Activated CD4-positive, alpha-beta T cell treated with anti-CD3 and anti-CD28 coated beads, Interleukin-2, Interleukin-4, amounts not matched to agents 100 ng/mL and 50 ng/mL, durations not matched to agents 16 hours and 8 hours (primary cell): ENCODE measurements at regions not wholly inside any gene's neighbourhood (a gene's known extent, or its start where the extent isn't known, plus 50 kb on each side); places are given as distances from the start of the nearest gene placed in this dataset.
"Not testable (repeated sequence)": the region's sequence is repeated elsewhere in the genome, so short reads cannot be mapped to it uniquely, and the experiment has no call there.

ENCODE experiments used
- DNase-seq: peaks from one replicate; pipeline ENCODE4 v3.0.0-alpha.2; 2020; ENCODE audit warnings: low spot score

DNA sequence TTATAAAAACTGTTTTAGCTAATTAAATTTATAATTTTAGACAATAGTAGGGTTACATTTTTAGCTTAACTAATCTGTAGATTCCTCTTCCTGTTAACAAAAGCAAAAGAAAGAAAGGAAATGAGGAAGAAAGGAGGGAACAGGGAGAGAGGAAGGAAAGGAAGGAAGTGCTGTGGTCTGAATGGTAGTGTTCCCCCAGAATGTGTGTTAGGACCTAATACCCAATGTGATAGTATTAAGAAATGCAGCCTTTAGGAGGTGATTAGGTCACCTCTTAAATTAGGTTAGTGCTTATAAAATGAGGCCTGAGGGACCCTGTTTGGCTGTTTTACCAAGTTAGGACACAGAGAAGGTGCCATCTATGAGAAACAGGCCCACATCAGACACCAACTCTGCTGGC is 136.9 kb upstream of the SAMSN1 start:
- no peak for DNase-seq

DNA sequence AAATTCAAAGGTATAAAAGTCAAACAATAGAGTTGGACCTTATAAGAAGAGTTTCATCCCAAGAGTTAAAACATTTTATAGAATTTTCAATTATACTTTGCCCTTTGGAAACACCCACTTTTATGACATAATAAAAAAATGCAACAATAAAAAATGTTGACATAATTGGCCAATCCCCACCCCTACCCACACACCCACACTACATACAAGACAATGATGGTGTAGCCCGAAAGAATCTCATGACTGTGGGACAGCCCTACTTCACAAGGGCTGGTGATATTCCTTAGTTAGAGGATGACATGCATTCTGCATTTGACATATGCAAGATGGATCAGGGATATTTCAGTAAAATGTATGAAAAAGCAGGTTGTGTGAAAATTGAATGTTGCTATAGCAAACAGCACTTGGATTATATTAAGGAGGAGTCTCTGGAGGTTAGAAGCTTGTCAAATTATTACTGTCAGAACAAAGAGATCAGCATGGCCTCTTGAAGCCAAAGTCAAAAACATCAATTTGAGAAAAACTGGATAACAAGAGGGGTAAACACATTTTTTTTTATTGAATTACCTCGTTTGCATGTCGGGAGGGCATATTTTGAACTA is 133.0 kb upstream of the SAMSN1 start:
- DNase-seq: no peak

DNA sequence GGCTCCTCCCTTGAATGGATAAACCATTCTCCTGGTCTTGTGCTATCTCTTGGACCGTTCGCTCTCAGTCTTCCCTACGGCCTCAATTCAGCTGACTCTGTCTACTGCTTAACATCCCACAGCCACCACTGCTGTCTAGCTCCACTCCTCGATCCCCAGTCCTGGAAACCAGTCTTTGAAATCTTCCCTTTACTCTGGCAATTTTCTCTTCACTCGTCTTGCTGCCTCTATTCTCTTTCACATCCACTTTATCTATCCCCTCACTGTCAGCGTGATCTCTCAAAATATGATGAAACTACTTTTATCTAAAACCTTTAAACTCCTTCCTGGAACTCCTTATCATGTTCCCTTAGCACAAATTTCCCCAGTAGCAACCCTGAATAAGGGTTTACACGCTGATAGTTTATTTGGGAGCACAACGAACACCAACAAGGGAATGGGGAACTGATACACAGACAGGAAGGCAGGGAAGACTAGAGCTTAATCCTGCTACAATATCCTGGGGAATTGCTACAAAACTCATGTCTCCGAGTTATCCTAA is 131.6 kb upstream of the SAMSN1 start:
- no peak for DNase-seq

DNA sequence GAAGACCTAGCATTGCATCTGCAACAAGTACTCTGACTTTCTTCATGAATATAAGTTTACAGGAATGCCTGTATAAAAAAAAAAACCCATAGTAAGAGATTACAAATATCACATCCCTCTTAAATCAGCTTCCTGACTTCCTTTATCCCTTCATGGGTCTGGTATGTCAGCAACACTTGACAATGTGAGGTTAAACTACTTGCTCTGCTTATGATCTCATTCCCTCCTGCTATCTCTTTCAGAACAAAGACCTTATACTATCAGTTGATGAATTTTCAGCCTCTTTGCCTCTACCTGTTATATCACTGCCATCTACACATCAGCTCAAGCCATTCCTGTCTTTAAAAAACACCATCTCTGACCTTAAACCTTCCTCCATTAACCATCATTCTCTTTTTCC is 130.9 kb upstream of the SAMSN1 start:
- DNase-seq: no peak

DNA sequence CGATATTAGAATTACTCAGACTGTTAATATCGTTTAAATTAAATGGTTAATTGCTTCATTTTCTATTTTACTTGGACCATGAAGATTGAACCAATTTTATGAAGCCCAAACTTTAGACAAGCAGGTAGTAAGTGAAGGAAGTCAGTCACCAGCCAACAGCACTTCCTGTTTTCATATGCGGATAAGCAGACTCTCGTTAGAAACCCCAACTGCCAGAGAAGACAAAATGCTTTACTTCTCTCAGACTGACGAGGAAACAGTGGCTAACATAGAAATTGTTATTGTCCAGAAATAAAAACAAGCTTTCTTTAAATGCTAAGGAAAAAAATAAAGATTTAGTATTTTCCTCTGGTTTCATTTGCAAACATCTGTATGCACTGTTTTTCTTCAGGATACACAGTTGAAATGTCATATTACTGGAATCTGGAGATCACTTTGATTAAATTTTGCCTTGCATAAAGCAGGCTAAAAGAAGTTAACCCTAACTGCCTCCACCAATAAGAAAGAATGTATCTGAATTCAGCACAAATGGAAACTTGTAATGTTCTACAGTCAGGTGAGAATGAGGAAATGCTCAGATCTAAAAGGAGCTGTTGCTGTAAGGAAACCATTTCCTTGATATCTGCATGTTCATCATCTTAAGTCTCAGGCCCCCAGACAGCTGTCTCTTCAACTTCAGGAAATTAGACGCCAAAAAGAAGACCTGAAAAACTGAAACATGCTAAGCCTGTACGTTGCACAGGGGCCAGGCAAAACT is 129.8 kb upstream of the SAMSN1 start:
- DNase-seq: peak; percentile 51

DNA sequence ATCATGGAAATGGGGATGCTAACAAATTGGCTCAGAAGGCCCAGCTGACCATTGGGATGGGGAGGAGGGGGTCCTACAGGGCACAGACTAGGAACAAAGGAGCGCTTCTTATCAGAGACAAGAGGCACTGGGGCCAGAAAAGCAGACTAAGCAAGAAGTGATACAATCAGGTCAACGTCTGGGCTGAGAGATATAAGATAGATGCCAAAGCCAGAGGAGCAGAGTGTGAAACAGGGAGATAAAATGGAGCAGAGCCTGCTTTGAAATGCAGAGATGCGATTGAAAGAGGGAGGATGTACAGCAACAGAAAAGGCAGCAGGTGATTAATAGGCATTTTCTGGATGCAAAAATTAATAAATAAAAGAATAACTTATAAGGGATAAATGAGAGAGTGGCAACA is 127.5 kb upstream of the SAMSN1 start:
- no peak for DNase-seq

DNA sequence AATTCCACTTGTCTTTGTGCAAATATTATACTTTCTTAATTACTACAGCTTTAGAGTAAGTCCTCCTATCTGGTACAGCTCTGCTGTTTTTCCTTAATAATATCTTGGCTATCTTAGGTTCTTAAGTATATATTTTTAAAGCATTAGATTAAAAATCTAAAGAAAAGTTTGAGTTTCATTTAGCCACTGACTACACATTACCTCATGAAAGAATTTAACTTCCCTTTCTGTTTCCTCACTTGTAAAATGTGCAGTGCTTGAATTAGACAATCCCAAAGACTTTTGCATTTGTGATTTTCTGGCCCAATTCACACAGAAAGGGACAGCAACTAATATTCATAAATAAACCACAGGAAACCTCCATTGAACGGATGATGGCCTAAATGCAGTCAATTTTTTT is 126.4 kb upstream of the SAMSN1 start:
- DNase-seq: no peak

DNA sequence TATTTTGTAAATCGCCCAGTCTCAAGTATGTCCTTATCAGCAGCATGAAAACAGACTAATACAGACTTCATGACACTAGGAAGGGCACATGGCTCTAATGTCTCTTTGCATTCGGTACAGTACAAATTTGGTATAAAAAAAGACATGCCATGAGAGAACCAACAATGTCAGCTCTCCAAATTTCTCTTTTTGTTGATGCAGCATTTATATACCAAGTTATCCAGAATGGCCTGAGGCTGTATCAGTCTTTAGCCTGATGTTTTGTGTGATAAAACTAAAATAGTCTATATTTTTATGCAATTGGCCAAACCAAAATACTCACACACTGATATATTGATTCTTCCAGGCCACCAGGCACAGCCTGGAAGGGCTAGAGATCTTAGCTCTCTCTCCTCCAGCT is 124.3 kb upstream of the SAMSN1 start:
- no peak for DNase-seq

DNA sequence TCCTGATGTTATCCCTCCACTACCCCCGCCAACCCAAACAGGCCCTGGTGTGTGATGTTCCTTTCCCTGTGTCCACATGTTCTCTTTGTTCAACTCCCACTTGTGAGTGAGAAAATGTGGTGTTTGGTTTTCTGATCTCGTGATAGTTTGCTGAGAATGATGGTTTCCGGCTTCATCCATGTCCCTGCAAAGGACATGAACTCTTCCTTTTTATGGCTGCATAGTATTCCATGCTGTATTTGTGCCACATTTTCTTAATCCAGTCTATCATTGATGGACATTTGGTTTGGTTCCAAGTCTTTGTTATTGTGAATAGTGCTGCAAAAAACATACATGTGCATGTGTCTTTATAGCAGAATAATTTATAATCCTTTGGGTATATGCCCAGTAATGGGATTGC is 123.0 kb upstream of the SAMSN1 start:
- not testable (repeated sequence) for DNase-seq

DNA sequence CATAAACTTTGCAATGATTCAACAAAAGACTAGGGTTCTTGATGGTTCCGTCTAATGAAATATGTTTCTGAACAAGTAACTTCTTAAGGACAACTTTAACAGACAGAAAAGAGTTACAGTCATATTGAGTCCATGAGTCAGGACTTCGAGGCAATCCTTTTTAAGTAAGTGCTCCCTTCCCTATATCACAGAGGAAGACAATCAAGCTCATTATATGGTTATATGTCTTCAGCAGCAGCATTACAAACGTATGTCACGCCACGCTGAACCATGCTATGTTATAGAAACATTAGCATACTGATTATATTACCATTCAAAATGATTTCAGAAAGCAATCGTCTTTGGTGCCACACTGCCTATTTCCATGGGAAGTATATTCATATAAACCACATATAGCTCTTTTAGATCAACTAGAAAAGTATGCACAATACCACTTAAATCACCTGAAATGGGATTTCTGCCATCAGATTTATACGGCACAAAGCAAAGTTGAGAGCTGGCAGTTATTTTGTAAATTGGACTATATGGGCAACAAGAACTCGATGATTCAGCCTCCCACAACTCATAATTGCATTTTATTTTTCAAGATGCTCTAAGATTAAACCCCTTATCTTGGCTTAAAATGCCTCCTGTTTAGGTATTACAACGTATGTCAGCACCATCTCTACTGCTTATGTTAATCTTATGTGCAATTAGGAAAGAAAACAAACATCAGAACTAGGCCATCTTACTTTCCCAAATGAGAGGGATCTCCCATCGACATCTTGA is 111.3 kb upstream of the SAMSN1 start:
- no peak for DNase-seq

DNA sequence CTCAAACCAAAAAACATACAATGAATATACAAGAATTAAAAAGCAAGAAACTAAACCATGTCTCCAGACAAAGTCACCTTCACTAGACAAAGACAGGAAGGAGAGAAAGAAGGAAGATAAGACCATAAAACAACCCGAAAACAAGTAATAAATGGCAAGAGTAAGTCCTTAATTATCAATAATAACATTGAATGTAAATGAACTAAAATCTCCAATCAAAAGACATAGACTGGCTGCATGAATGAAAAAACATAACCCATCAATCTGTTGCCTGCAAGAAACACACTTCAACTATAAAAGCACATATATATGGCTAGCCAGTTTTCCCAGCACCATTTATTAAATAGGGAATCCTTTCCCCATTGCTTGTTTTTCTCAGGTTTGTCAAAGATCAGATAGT is 100.8 kb upstream of the SAMSN1 start:
- DNase-seq: no peak

DNA sequence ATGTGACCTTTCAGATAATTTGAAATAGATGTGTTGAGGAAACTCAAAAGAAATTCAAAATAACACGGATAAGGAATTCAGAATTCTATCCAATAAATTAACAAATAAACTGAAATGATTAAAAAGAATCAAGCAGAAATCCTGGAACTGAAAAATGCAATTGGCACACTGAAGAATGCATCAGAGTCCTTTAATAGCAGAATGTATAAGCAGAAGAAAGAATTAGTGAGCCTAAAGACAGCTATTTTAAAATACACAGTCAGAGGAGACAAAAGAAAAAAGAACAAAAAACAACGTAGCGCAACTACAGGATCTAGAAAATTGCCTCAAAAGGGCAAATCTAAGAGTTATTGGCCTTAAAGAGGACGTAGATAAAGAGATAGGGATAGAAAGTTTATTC is 99.6 kb upstream of the SAMSN1 start:
- no peak for DNase-seq

DNA sequence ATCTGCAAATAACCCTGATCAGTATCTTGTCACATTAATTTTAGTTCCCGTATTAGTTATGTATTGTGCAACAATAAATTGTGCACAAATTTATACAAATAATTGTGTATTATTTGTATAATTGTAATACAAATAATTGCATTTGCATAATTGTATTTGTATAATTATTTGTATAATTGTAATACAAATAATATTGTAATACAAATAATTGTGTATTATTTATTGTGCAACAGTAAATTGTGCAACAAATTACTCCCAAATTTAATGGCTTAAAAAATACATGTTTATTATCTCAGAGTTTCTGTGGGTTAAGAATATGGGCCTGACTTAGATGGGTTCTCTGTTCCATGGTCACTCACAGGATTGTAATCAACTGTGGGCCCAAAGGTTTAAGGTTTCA is 86.2 kb upstream of the SAMSN1 start:
- no peak for DNase-seq

DNA sequence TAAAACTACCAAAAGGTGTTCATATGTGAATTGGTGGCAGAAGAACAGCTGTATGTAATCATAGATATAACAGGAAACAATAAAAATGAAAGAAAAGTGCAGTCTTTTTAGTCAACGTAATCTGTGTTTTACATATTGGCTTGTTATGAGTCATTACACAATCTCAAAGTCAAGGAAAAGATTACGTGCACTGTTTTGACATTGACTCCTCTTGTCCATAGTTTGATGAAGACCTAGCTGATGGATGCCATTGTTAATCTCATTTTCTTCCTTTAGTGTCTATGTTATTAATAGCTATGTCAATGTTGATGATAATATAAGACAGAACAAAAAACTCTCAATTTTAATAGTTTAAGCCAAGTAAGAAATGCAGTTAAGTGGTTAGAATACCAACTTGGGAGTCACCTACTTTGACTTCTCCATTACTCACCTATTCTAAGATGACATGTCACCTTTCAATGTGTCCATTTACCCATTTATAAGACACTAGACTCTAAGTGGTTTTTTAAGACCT is 84.5 kb upstream of the SAMSN1 start:
- peak; percentile 74 for DNase-seq

DNA sequence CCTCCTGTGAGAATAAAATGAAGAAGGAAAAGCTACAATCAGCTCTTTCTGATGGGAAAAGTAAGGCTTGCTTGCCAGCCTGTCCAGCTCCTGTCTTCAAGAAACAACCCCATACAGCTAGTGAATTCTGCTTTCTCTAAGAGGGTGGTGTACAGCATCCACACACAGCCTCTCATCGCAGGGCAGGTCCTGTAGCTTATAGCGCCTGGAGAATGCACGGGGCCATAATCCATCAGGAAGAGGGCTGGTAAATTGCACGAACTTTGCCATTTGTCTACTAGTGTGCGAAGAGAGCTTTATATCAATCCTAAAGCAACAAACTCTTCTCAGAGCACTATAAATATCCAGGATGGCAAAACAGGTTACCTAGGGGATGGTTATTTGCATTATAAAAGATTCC is 83.3 kb upstream of the SAMSN1 start:
- DNase-seq: no peak

DNA sequence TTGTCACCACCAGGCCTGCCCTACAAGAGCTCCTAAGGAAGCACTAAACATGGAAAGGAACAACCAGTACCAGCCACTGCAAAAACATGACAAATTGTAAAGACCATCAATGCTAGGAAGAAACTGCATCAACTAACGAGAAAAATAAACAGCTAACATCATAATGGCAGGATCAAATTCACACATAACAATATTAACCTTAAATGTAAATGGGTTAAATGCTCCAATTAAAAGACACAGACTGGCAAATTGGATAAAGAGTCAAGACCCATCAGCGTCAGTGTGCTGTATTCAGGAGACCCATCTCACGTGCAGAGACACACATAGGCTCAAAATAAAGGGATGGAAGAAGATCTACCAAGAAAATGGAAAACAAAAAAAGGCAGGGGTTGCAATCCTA is 77.0 kb upstream of the SAMSN1 start:
- not testable (repeated sequence) for DNase-seq

DNA sequence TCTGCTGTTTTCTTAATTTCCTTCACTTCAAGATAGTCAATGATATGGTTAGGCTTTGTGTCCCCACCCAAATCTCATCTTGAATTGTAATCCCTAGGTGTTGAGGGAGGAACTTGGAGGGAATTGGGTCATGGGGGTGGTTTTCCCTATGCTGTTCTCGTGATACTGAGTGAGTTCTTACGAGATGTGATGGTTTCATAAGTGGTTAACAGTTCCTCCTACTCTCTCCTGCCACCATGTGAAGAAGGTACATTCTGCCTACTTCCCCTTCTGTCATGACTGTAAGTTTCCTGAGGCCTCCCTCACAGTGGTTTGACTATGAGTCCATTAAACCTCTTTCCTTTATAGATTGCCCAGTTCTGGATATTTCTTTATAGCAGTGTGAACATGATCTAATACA is 74.0 kb upstream of the SAMSN1 start:
- DNase-seq: peak; percentile 39

DNA sequence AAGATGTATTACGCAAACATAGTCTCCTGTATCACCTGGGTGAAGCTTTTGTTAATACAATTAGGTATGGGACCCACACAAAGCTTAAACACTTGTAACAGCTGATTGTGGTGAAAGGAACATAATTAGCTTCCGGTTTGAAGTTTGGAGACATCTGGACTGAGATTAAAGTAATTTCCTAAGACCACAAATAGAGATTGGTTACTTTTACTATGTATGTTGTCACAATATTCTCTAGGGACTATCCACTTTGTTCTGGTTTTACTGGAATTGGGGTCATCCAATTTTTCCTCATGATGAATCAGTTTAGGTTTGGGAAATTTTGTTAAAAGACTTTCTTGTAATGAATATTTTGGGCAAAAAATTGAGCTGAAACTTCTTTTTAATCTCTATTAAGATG is 71.8 kb upstream of the SAMSN1 start:
- DNase-seq: no peak

DNA sequence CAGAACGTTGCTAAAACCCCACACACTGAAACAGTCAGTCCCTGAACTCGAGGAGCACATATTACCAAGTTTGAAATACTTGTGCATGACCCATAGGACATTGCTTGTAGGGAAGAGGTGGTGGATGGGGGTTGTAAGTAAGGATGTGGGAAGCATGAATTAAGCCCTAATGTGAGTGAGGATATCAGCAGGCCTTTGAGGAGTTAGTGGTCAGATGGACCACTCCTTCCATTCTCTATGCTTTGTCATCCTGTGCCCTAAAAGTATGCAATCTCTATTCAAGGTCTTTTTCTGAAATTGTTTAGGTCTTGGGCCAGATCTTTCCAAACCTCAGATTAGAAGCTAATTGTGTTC is 70.9 kb upstream of the SAMSN1 start:
- DNase-seq: no peak

DNA sequence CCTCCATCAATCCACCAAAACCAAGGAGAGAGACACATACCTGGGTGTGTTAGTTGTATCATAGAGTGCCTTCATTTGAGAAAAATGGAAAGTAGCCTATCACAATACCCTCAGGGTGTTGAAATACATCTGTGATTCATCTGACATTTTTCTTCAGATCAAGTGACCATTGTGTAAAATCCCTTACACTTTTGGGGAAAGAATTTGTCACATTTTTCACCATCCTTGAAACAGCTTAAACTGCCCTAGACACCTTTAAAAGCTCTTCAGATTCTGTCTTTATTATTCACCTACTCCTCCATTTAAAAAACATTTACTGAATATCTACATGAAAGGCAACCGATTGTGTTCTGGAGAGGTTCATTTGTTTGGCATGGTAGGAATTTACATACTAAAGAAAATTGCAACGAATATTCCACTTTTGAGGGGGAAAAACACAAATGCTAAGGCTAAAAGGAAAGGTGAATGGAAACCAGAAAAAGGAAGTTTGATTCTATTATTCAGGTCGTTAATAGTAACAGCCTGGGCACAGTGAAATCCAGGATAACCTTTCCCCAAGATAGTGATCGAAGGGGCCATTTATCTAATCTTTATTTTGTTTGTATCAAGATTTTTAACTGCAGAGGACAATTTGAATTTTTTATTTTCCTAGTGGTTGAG is 70.4 kb upstream of the SAMSN1 start:
- no peak for DNase-seq

DNA sequence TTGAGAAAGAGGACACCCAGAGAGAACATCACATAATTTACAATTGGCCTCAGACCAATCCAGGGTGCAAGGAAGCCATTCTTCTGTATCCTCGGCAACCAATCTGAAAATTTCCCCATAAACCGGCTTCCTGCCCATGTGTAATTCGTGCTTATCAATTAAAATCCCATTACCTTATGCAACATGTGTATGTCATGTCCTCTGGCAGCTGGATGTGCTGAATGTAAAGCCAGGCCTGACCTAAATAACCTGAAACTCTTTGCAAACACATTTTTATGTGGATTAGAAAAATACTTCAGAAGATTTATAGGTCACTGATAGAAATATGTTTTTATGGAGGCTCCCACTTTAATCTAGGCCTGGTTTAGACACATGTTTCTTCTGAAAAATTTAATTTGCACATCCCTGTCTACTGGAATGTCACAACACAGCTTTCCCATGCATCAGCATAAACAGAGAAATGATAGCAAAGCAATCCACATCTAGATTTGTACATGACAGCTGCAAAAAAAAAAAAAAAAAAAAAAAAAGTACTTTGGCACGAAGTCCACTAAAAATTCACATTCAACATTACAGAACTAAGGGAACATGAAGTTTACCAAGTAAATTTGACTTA is 69.4 kb upstream of the SAMSN1 start:
- no peak for DNase-seq

DNA sequence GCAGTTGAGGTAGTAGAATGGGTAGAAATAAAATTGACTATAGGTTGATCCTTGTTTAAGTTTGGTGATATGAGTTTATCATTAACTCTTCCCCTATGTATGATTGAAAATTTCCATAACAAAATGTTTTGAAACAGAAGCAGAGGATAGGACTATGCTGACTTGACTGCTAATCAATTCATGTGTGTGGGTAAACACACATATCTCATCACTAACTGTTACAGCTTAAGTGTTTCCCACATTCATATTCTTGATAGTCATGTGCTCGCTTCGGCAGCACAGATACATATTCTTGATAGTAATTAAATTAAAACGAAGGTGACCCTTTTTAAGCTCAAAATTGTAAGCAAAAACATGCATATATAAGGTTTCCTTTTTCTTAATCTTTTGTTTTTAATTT is 68.2 kb upstream of the SAMSN1 start:
- no peak for DNase-seq
